ENCODE measurements at regions not wholly inside any gene's neighbourhood (a gene's known extent, or its start where the extent isn't known, plus 50 kb on each side); places are given as distances from the start of the nearest gene placed in this dataset.

DNA sequence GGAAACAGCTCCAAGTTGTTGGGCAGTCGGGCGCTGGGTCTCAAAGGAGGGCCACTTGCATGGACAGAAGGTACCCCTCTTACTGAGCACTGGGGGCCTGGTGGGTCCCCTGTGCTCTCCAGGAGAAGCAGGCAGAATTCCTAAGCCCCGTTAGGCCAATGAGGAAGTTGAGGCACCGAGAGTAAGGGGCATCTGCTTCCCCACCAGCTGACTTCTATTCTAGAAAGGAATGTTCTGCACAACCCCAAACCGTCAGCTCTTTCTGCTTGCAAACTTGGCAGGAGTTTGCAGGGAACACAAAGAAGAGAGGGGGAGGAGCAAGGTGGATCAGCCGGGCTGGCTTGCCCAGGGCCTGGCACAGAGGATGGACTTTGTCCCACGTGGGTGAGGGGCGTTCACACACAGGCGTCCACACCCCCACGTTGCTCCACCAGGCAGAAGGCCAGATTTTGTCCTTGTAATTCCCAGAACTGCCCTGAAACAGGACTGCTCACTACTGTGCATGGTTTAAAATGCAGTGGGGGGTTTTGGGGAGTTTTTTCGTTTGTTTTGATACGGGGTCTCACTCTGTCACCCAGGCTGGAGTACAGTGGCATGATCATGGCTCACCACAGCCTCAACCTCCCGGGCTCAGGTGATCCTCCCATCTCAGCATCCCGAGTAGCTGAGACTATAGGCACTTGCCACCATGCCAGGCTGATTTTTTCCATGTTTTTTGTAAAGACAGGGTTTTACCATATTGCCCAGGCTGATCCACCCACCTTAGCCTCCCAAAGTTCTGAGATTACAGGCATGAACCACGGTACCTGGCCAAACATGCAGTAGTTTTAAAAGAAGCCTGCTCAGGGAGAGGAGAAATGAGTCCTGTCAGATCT lies 93.3 kb downstream of the SNX5 start (continued):
- no peak for TF ChIP-seq CEBPZ (IDR thresholded peaks at IDR 0.05; ENCODE audit: low read length)
- peak; percentile 83 for TF ChIP-seq ZNF792 (CRISPR knock-in tag; IDR thresholded peaks at IDR 0.05)
- TF ChIP-seq, protein P1, sequence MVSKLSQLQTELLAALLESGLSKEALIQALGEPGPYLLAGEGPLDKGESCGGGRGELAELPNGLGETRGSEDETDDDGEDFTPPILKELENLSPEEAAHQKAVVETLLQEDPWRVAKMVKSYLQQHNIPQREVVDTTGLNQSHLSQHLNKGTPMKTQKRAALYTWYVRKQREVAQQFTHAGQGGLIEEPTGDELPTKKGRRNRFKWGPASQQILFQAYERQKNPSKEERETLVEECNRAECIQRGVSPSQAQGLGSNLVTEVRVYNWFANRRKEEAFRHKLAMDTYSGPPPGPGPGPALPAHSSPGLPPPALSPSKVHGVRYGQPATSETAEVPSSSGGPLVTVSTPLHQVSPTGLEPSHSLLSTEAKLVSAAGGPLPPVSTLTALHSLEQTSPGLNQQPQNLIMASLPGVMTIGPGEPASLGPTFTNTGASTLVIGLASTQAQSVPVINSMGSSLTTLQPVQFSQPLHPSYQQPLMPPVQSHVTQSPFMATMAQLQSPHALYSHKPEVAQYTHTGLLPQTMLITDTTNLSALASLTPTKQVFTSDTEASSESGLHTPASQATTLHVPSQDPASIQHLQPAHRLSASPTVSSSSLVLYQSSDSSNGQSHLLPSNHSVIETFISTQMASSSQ (IDR thresholded peaks at IDR 0.05; ENCODE audit: low read depth) = no peak
- TF ChIP-seq, protein P1 (CRISPR knock-in tag; IDR thresholded peaks at IDR 0.05; ENCODE audit: borderline replicate concordance) = peak; percentile 89
- peak; percentile 94; the same call in 1 of the 2 replicates for TF ChIP-seq ZBTB4 (CRISPR knock-in tag; IDR thresholded peaks at IDR 0.05; ENCODE audit: borderline replicate concordance)
- TF ChIP-seq ZNF567 (CRISPR knock-in tag; IDR thresholded peaks at IDR 0.05; ENCODE audit: borderline replicate concordance) = peak; percentile 89; the same call in 1 of the 2 replicates
- TF ChIP-seq HOXA9 (CRISPR knock-in tag; IDR thresholded peaks at IDR 0.05; ENCODE audit: borderline replicate concordance) = no peak
- peak; percentile 94; the same call in 1 of the 2 replicates for TF ChIP-seq ZSCAN9 (CRISPR knock-in tag; IDR thresholded peaks at IDR 0.05; ENCODE audit: borderline replicate concordance)
- TF ChIP-seq JUND (CRISPR knock-in tag; IDR thresholded peaks at IDR 0.05) = peak; percentile 69; the same call in 1 of the 2 replicates
- TF ChIP-seq, protein P2, sequence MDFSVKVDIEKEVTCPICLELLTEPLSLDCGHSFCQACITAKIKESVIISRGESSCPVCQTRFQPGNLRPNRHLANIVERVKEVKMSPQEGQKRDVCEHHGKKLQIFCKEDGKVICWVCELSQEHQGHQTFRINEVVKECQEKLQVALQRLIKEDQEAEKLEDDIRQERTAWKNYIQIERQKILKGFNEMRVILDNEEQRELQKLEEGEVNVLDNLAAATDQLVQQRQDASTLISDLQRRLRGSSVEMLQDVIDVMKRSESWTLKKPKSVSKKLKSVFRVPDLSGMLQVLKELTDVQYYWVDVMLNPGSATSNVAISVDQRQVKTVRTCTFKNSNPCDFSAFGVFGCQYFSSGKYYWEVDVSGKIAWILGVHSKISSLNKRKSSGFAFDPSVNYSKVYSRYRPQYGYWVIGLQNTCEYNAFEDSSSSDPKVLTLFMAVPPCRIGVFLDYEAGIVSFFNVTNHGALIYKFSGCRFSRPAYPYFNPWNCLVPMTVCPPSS (IDR thresholded peaks at IDR 0.05) = no peak
- TF ChIP-seq ZSCAN31 (CRISPR knock-in tag; IDR thresholded peaks at IDR 0.05; ENCODE audit: low read depth) = peak; percentile 89
- TF ChIP-seq, protein P3, sequence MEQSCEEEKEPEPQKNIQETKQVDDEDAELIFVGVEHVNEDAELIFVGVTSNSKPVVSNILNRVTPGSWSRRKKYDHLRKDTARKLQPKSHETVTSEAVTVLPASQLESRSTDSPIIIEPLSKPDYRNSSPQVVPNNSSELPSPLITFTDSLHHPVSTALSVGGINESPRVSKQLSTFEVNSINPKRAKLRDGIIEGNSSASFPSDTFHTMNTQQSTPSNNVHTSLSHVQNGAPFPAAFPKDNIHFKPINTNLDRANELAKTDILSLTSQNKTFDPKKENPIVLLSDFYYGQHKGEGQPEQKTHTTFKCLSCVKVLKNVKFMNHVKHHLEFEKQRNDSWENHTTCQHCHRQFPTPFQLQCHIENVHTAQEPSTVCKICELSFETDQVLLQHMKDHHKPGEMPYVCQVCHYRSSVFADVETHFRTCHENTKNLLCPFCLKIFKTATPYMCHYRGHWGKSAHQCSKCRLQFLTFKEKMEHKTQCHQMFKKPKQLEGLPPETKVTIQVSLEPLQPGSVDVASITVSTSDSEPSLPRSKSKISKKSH (CRISPR knock-in tag; IDR thresholded peaks at IDR 0.05; ENCODE audit: borderline replicate concordance) = peak; percentile 80
- no peak for TF ChIP-seq SRY (CRISPR knock-in tag; IDR thresholded peaks at IDR 0.05)
- peak; percentile 87 for TF ChIP-seq ZFX (CRISPR knock-in tag; IDR thresholded peaks at IDR 0.05; ENCODE audit: low read depth)

Data from HepG2 (cell line).